ENCODE measurements at regions not wholly inside any gene's neighbourhood (a gene's known extent, or its start where the extent isn't known, plus 50 kb on each side); places are given as distances from the start of the nearest gene placed in this dataset.
"Not testable (repeated sequence)": the region's sequence is repeated elsewhere in the genome, so short reads cannot be mapped to it uniquely, and the experiment has no call there.

DNA sequence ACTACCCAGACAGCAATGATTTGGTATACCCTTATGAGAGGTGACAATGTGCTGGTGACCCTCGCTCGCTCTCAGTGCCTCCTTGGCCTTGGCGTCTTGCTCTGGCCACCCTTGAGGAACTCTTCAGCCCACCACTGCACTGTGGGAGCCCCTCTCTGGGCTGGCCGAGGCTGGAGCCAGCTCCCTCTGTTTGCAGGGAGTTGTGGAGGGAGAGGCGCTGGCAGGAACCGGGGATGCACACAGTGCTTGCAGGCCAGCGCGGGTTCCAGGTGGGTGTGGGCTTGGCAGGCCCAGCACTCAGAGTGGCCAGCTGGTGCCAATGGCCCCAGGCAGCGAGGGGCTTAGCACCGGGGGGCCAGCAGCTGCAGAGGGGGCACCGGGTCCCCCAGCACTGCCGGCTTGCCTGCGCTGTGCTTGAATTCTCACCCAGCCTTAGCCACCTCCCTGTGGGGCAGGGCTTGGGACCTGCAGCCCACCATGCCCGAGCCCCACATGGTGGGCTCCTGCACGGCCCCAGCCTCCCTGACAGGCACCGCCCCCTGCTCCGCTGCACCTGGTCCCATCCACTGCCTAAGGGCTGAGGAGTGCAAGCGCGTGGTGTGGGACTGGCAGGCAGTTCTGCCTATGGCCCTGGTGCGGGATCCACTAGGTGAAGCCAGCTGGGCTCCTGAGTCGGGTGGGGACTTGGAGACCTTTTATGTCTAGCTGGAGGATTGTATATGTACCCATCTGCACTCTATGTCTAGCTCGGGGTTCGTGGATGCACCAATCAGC is 857.0 kb upstream of the IGFBP7 start:
- H3K79me2 ChIP-seq (ENCODE audit: insufficient read depth, low read length): no peaks in the 10 kb centered on the region
- no peak overlapping the region for H3K4me2 ChIP-seq (ENCODE audit: insufficient read depth, insufficient read length, low read length)
- no peak overlapping the region for H4K5ac ChIP-seq (ENCODE audit: insufficient read length, low read depth, low read length)
- H3K9ac ChIP-seq (ENCODE audit: extremely low read depth, insufficient read length, low read length): no peak overlapping the region
- no peak overlapping the region for H3K27ac ChIP-seq (ENCODE audit: insufficient read length, low read depth, low read length)
- DNase-seq: no peak
- H3K27ac Mint-ChIP-seq: no peak overlapping the region
- no peaks in the 10 kb centered on the region for H3K9me3 ChIP-seq (ENCODE audit: control insufficient read depth, low read depth, low read length)
- H3T11ph ChIP-seq (ENCODE audit: low read length): no peak overlapping the region
- no peak overlapping the region for H4K91ac ChIP-seq (ENCODE audit: insufficient read length, low read depth, low read length)
- no peaks in the 10 kb centered on the region for H3K79me1 ChIP-seq (ENCODE audit: insufficient read depth, low read depth, low read length, poor library complexity, severe bottlenecking)
- no peak overlapping the region for H4K8ac ChIP-seq (replicated peaks; ENCODE audit: insufficient read length, low read depth, low read length)
- no peaks in the 10 kb centered on the region for H3K4me1 ChIP-seq (ENCODE audit: insufficient read depth, low read length)
- no peaks in the 10 kb centered on the region for H4K20me1 ChIP-seq (ENCODE audit: control insufficient read depth, insufficient read depth, insufficient read length)
- no peak overlapping the region for H2AFZ ChIP-seq (ENCODE audit: low read length)
- TF ChIP-seq, protein P1, sequence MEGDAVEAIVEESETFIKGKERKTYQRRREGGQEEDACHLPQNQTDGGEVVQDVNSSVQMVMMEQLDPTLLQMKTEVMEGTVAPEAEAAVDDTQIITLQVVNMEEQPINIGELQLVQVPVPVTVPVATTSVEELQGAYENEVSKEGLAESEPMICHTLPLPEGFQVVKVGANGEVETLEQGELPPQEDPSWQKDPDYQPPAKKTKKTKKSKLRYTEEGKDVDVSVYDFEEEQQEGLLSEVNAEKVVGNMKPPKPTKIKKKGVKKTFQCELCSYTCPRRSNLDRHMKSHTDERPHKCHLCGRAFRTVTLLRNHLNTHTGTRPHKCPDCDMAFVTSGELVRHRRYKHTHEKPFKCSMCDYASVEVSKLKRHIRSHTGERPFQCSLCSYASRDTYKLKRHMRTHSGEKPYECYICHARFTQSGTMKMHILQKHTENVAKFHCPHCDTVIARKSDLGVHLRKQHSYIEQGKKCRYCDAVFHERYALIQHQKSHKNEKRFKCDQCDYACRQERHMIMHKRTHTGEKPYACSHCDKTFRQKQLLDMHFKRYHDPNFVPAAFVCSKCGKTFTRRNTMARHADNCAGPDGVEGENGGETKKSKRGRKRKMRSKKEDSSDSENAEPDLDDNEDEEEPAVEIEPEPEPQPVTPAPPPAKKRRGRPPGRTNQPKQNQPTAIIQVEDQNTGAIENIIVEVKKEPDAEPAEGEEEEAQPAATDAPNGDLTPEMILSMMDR (conservative IDR thresholded peaks at IDR 0.05): no peak
- H3K14ac ChIP-seq (ENCODE audit: insufficient read depth, low read length): no peak overlapping the region
- H3K36me3 Mint-ChIP-seq (ENCODE audit: insufficient read depth in 1 of 3, low read depth in 3 of 3): peaks cover 8 to 24% (median 22%) of the 10 kb centered on the region in 3 experiments
- H2AK5ac ChIP-seq (ENCODE audit: insufficient read length, low read length): no peak overlapping the region
- no peaks in the 10 kb centered on the region for H3K23me2 ChIP-seq (ENCODE audit: insufficient read length, low read depth, low read length, poor library complexity, severe bottlenecking)
- H2BK12ac ChIP-seq (ENCODE audit: insufficient read length, low read depth, low read length): no peak overlapping the region
- no peaks in the 10 kb centered on the region for H3K4me1 Mint-ChIP-seq
- H2BK120ac ChIP-seq (ENCODE audit: low read depth, low read length, poor library complexity, severe bottlenecking): no peak overlapping the region
- H3K4me3 Mint-ChIP-seq: no peak overlapping the region
- H2BK20ac ChIP-seq (ENCODE audit: low read depth, low read length, poor library complexity, severe bottlenecking): no peak overlapping the region
- no peak overlapping the region for H3K4ac ChIP-seq (ENCODE audit: low read depth, low read length)
- H3K23ac ChIP-seq (ENCODE audit: insufficient read length, low read depth, low read length): no peak overlapping the region
- no CpG with 5 or more reads among the region's 23 CpGs for WGBS (ENCODE audit: extremely low coverage, insufficient read length, low lambda C conversion rate)
- H3K56ac ChIP-seq (ENCODE audit: insufficient read length, low read depth, low read length): no peak overlapping the region
- H3K9me3 Mint-ChIP-seq: peaks cover 22 to 28% of the 10 kb centered on the region in 2 experiments
- no peak overlapping the region for H2BK15ac ChIP-seq (ENCODE audit: low read depth, low read length)
- H3K27me3 Mint-ChIP-seq (ENCODE audit: low read depth): no peaks in the 10 kb centered on the region; the same call in 1 of the 2 replicates
- no peaks in the 10 kb centered on the region for H3K27me3 ChIP-seq (ENCODE audit: insufficient read depth, low read length)
- H2BK5ac ChIP-seq (ENCODE audit: insufficient read length, low read length): no peak overlapping the region
- no peak overlapping the region for H3K18ac ChIP-seq (ENCODE audit: insufficient read length, low read depth, low read length)

DNA sequence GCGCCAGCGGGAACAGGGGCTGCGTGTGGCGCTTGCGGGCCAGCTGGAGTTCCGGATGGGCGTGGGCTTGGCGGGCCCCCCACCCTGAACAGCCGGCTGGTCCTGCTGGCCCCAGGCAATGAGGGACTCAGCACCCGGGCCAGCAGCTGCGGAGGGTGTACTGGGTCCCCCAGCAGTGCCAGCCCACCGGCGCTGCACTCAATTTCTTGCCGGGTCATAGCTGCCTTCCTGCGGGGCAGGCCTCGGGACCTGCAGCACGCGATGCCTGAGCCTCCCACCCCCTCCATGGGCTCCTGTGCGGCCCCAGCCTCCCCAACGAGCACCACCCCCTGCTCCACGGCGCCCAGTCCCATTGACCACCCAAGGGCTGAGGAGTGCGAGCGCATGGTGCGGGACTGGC is 855.2 kb upstream of the IGFBP7 start:
- not testable (repeated sequence) for H3K23ac ChIP-seq (ENCODE audit: insufficient read length, low read depth, low read length); H2AK5ac ChIP-seq (ENCODE audit: insufficient read length, low read length); H2BK5ac ChIP-seq (ENCODE audit: insufficient read length, low read length); H3K9ac ChIP-seq (ENCODE audit: extremely low read depth, insufficient read length, low read length); H3K4me1 Mint-ChIP-seq; H3K27me3 Mint-ChIP-seq (ENCODE audit: low read depth); H3K4ac ChIP-seq (ENCODE audit: low read depth, low read length); H4K20me1 ChIP-seq (ENCODE audit: control insufficient read depth, insufficient read depth, insufficient read length); H3K18ac ChIP-seq (ENCODE audit: insufficient read length, low read depth, low read length); H2BK12ac ChIP-seq (ENCODE audit: insufficient read length, low read depth, low read length); H3K56ac ChIP-seq (ENCODE audit: insufficient read length, low read depth, low read length); H3K27me3 ChIP-seq (ENCODE audit: insufficient read depth, low read length); H4K8ac ChIP-seq (replicated peaks; ENCODE audit: insufficient read length, low read depth, low read length); H3K9me3 ChIP-seq (ENCODE audit: control insufficient read depth, low read depth, low read length); H3K4me1 ChIP-seq (ENCODE audit: insufficient read depth, low read length); H3K4me2 ChIP-seq (ENCODE audit: insufficient read depth, insufficient read length, low read length); H2BK15ac ChIP-seq (ENCODE audit: low read depth, low read length); H2BK120ac ChIP-seq (ENCODE audit: low read depth, low read length, poor library complexity, severe bottlenecking); H3T11ph ChIP-seq (ENCODE audit: low read length); H3K27ac Mint-ChIP-seq; H4K91ac ChIP-seq (ENCODE audit: insufficient read length, low read depth, low read length); H3K79me1 ChIP-seq (ENCODE audit: insufficient read depth, low read depth, low read length, poor library complexity, severe bottlenecking); H3K4me3 Mint-ChIP-seq; H3K14ac ChIP-seq (ENCODE audit: insufficient read depth, low read length); H3K27ac ChIP-seq (ENCODE audit: insufficient read length, low read depth, low read length); H2AFZ ChIP-seq (ENCODE audit: low read length); H2BK20ac ChIP-seq (ENCODE audit: low read depth, low read length, poor library complexity, severe bottlenecking); DNase-seq; H4K5ac ChIP-seq (ENCODE audit: insufficient read length, low read depth, low read length); H3K23me2 ChIP-seq (ENCODE audit: insufficient read length, low read depth, low read length, poor library complexity, severe bottlenecking); H3K79me2 ChIP-seq (ENCODE audit: insufficient read depth, low read length)
- Mint-ChIP-seq H3K9me3 (peaks cover 22 to 28% of the 10 kb centered on the region in 2 experiments), H3K36me3 (ENCODE audit: insufficient read depth in 1 of 3, low read depth in 3 of 3) (peaks cover 8 to 24% (median 22%) of the 10 kb centered on the region in 3 experiments)
- WGBS (ENCODE audit: extremely low coverage, insufficient read length, low lambda C conversion rate): no CpG with 5 or more reads among the region's 25 CpGs
